Right lobe of liver (tissue), 6 donors: ENCODE measurements at regions not wholly inside any gene's neighbourhood (a gene's known extent, or its start where the extent isn't known, plus 50 kb on each side); places are given as distances from the start of the nearest gene placed in this dataset.

Experiments used
- ATAC-seq, 4 donors: fragments of 200-7000 bp; cut with Tn5 transposase; one replicate each; pipeline ENCODE4 v1.9.1; 2020; ENCODE audit warnings: mild to moderate bottlenecking in 4 of 4, moderate library complexity in 4 of 4
- DNase-seq, 3 donors: peaks; one replicate each; pipeline ENCODE4 v3.0.0-alpha.2; 2020
- H3K27ac ChIP-seq, 3 donors: fragments of 200-600 bp; one replicate each; pipeline ENCODE4 v1.8.0; 2022
- H3K27me3 ChIP-seq, 2 donors: fragments of 200-600 bp; one replicate each; pipeline ENCODE4 v1.8.0; 2022
- H3K36me3 ChIP-seq, 4 donors: fragments of 200-600 bp; sonication (generic) in 1 of 4; one replicate each; pipeline versions ENCODE4 v1.5.1 to v1.8.0; 2017 to 2022; ENCODE audit warnings: control low read depth in 1 of 4
- H3K4me1 ChIP-seq, 4 donors: fragments of 200-600 bp; sonication (generic) in 1 of 4; one replicate each; pipeline versions ENCODE4 v1.5.1 to v1.8.0; 2017 to 2022; ENCODE audit warnings: control low read depth in 1 of 4
- H3K4me3 ChIP-seq, 3 donors: fragments of 200-600 bp; one replicate each; pipeline ENCODE4 v1.8.0; 2022
- H3K9me3 ChIP-seq, 4 donors: fragments of 200-600 bp; sonication (generic) in 1 of 4; one replicate each; pipeline versions ENCODE4 v1.5.1 to v1.8.0; 2017 to 2022; ENCODE audit warnings: control low read depth in 1 of 4
- CTCF ChIP-seq, 4 donors: fragments of 200-600 bp in 3 of 4; fragments of 450-650 bp in 1 of 4; IDR thresholded peaks; one replicate each; pipeline versions ENCODE4 v1.5.1 to v1.8.0; 2016 to 2022; ENCODE audit warnings: antibody characterized with exemption in 4 of 4, mild to moderate bottlenecking in 2 of 4
- POLR2A ChIP-seq: fragments of 450-650 bp; IDR thresholded peaks from one replicate; pipeline ENCODE4 v1.6.1; 2017; ENCODE audit warnings: antibody characterized with exemption, mild to moderate bottlenecking
- WGBS: methylation state at CpG from one replicate; pipeline ENCODE4 v1.1.6; 2018; ENCODE audit warnings: low coverage, low lambda C conversion rate; ENCODE audit not compliant: insufficient coverage; ENCODE audit errors: missing lambda C conversion rate; 5-methylcytosine and 5-hydroxymethylcytosine counted together
- intact Hi-C, 2 donors: fragments of 100-400 bp; cut with DNase I; formaldehyde crosslinking; loops; one replicate each; pipeline versions ENCODE4 v1.11.2 to v1.14.1; 2022
- donor health status: DM: no; HTN: yes; CAD: no.
- donor health status: DM: no; HTN: no; CAD: no.
- donor health status: DM: no; HTN: no; CAD: no.
- donor health status: DM: no; HTN: yes; CAD: no.
- donor health status: DM: no; HTN: yes; CAD: no.

DNA sequence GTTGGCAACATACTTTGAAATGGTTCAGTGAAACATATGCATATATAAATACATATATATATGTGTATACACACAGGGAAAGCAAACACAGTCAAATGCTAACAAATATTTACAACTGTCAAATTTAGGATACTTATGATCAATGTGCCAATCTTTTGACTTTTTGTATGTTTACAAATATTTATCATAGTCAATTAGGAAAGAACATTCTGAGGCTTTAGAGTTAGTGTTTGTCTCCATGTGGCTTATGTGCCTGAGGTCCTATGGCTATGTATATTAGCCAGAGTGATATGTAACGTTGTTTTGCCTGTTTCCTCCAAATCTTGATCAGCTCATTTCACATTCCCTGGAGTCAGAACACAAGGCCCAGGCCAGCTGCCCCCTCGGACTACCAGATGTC lies 126.5 kb upstream of the MAN1A1 start:
- DNase-seq (no peak), ATAC-seq (no peak)
- Histone ChIP-seq H3K9me3 (no peaks in the 10 kb centered on the region), H3K36me3 (no peaks in the 10 kb centered on the region), H3K27me3 (no peaks in the 10 kb centered on the region), H3K4me3 (no peak overlapping the region), H3K27ac (no peak overlapping the region), H3K4me1 (peaks cover 0 to 5% (median 2%) of the 10 kb centered on the region in 4 donors)
- intact Hi-C loops: no loop called here
- 81% methylated on average over 2 of the region's 2 CpGs for WGBS
- TF ChIP-seq CTCF (IDR thresholded peaks at IDR 0.05) (no peak), POLR2A (no peak)

GRCh38 chr6:119470893-119471542 lies 121.5 kb upstream of the MAN1A1 start:
- no peaks in the 10 kb centered on the region for H3K36me3 ChIP-seq
- no peaks in the 10 kb centered on the region for H3K27me3 ChIP-seq
- no peak for TF ChIP-seq CTCF (IDR thresholded peaks at IDR 0.05)
- TF ChIP-seq POLR2A: no peak
- no peak overlapping the region for H3K4me3 ChIP-seq
- ATAC-seq (no peak), DNase-seq (no peak)
- H3K27ac ChIP-seq: no peak overlapping the region
- no peaks in the 10 kb centered on the region for H3K9me3 ChIP-seq
- WGBS: 38% methylated on average over 3 of the region's 3 CpGs
- no peaks in the 10 kb centered on the region for H3K4me1 ChIP-seq
- intact Hi-C loops: no loop called here

DNA sequence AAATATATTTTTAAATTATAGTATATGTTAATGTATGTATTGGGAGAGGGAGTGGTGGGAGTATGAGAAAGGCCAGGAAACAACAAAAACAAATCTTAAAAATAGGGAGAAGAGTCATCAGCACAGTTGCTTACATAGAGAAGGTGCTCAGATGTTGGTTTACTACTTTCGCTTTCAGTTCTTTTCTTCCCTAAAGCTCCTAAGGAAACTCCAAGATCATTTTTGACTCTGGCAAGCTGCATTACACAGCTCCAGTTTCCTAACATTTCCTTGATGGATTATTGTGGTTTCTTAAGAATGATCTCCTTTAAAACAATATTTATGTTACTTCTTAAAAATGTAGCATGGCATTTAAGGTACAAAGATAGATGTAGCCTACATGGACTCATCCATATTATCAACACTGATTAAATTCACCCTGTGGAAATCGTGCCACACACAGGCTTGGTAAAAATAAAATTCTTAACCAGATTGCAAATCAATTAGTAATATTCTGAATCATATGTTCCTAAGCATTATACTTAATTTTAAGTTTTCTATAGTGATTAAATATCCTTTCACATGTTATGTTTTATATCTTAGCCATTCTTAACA lies 118.0 kb upstream of the MAN1A1 start:
- intact Hi-C loops: no loop called here
- peak; percentile 55 to 75 (median 66) for ATAC-seq

GRCh38 chr6:119466226-119466625 lies 116.7 kb upstream of the MAN1A1 start:
- Histone ChIP-seq H3K27ac (no peak overlapping the region), H3K9me3 (no peaks in the 10 kb centered on the region), H3K4me1 (no peaks in the 10 kb centered on the region), H3K27me3 (no peaks in the 10 kb centered on the region), H3K4me3 (no peak overlapping the region), H3K36me3 (no peaks in the 10 kb centered on the region)
- DNase-seq: no peak
- 100% methylated on average over 1 of the region's 2 CpGs for WGBS
- TF ChIP-seq POLR2A (no peak), CTCF (IDR thresholded peaks at IDR 0.05) (no peak)
- no peak for ATAC-seq
- intact Hi-C loops: no loop called here

More for the DNA sequence above, 118.0 kb upstream of the MAN1A1 start:
- H3K4me3 ChIP-seq: no peak overlapping the region
- no peaks in the 10 kb centered on the region for H3K27me3 ChIP-seq
- H3K9me3 ChIP-seq: no peaks in the 10 kb centered on the region
- H3K27ac ChIP-seq: no peak overlapping the region
- 47% methylated on average over 2 of the region's 2 CpGs for WGBS
- no peak for DNase-seq
- no peaks in the 10 kb centered on the region for H3K4me1 ChIP-seq
- TF ChIP-seq CTCF (IDR thresholded peaks at IDR 0.05) (no peak), POLR2A (no peak)
- no peaks in the 10 kb centered on the region for H3K36me3 ChIP-seq
